ENCODE measurements at regions not wholly inside any gene's neighbourhood (a gene's known extent, or its start where the extent isn't known, plus 50 kb on each side); places are given as distances from the start of the nearest gene placed in this dataset.

- H3K27me3 ChIP-seq = no peaks in the 10 kb centered on the region
- DNase-seq = peak in 1 of 2 donors; percentile 35
- ATAC-seq (ENCODE audit: low FRiP score in 2 of 2) = peak; percentile 6 to 21
- H3K4me1 ChIP-seq = peaks cover 0 to 21% (median 20%) of the 10 kb centered on the region in 4 donors
- TF ChIP-seq CTCF (IDR thresholded peaks at IDR 0.05) = no peak
- TF ChIP-seq EP300 (IDR thresholded peaks at IDR 0.05) = no peak
- no peak for TF ChIP-seq POLR2AphosphoS5 (IDR thresholded peaks at IDR 0.05)
- TF ChIP-seq POLR2A (IDR thresholded peaks at IDR 0.05) = no peak
- peak overlapping the region; percentile 19 to 80 (median 68) for H3K27ac ChIP-seq
- no peaks in the 10 kb centered on the region for H3K36me3 ChIP-seq
- 45 to 67% methylated on average over 2 of the region's 2 CpGs for WGBS, 2 donors
- H3K9me3 ChIP-seq = no peaks in the 10 kb centered on the region
- H3K4me3 ChIP-seq = no peak overlapping the region
Observed at GRCh38 chr1:116312681-116313069, 60.4 kb upstream of the ATP1A1 start.

- no peak overlapping the region for H3K27ac ChIP-seq
- H3K4me1 ChIP-seq = peaks cover 0 to 21% (median 20%) of the 10 kb centered on the region in 4 donors
Observed at GRCh38 chr1:116313776-116314175, 59.3 kb upstream of the ATP1A1 start.

GRCh38 chr1:116314305-116314919 is 58.6 kb upstream of the ATP1A1 start:
- no peaks in the 10 kb centered on the region for H3K9me3 ChIP-seq
- no peak overlapping the region for H3K4me3 ChIP-seq
- DNase-seq = peak in 1 of 2 donors; percentile 44
- no peaks in the 10 kb centered on the region for H3K27me3 ChIP-seq
- 53 to 67% methylated on average over 5 of the region's 5 CpGs for WGBS, 2 donors
- ATAC-seq (ENCODE audit: low FRiP score in 2 of 2) = no peak
- H3K36me3 ChIP-seq = no peaks in the 10 kb centered on the region
- TF ChIP-seq POLR2A (IDR thresholded peaks at IDR 0.05) (no peak), POLR2AphosphoS5 (IDR thresholded peaks at IDR 0.05) (no peak), CTCF (IDR thresholded peaks at IDR 0.05) (no peak), EP300 (IDR thresholded peaks at IDR 0.05) (no peak)
- H3K4me1 ChIP-seq = peaks cover 0 to 21% (median 16%) of the 10 kb centered on the region in 4 donors
- H3K27ac ChIP-seq = peak overlapping the region in 1 of 4 donors; percentile 2

More at GRCh38 chr1:116313776-116314175, 59.3 kb upstream of the ATP1A1 start:
- Histone ChIP-seq H3K27me3 (no peaks in the 10 kb centered on the region), H3K4me3 (no peak overlapping the region), H3K36me3 (no peaks in the 10 kb centered on the region), H3K9me3 (no peaks in the 10 kb centered on the region)
- no peak for DNase-seq
- no peak for ATAC-seq (ENCODE audit: low FRiP score in 2 of 2)
- WGBS, 2 donors = 95 to 96% methylated on average over 2 of the region's 2 CpGs
- no peak for TF ChIP-seq POLR2AphosphoS5 (IDR thresholded peaks at IDR 0.05)
- TF ChIP-seq EP300 (IDR thresholded peaks at IDR 0.05) = no peak
- no peak for TF ChIP-seq POLR2A (IDR thresholded peaks at IDR 0.05)
- TF ChIP-seq CTCF (IDR thresholded peaks at IDR 0.05) = no peak

GRCh38 chr1:116316373-116316772 is 56.7 kb upstream of the ATP1A1 start:
- ATAC-seq (ENCODE audit: low FRiP score in 2 of 2) = no peak
- 94 to 97% methylated on average over 2 of the region's 2 CpGs for WGBS, 2 donors
- H3K4me3 ChIP-seq = no peak overlapping the region
- peaks cover 0 to 17% (median 10%) of the 10 kb centered on the region in 4 donors for H3K4me1 ChIP-seq
- H3K27me3 ChIP-seq = no peaks in the 10 kb centered on the region
- TF ChIP-seq CTCF (IDR thresholded peaks at IDR 0.05) = no peak
- no peak for TF ChIP-seq EP300 (IDR thresholded peaks at IDR 0.05)
- TF ChIP-seq POLR2A (IDR thresholded peaks at IDR 0.05) = no peak
- no peak for TF ChIP-seq POLR2AphosphoS5 (IDR thresholded peaks at IDR 0.05)
- no peaks in the 10 kb centered on the region for H3K36me3 ChIP-seq
- no peak overlapping the region for H3K27ac ChIP-seq
- no peaks in the 10 kb centered on the region for H3K9me3 ChIP-seq
- no peak for DNase-seq

- H3K36me3 ChIP-seq = no peaks in the 10 kb centered on the region
- H3K27ac ChIP-seq = no peak overlapping the region
- H3K27me3 ChIP-seq = no peaks in the 10 kb centered on the region
- DNase-seq (no peak), ATAC-seq (ENCODE audit: low FRiP score in 2 of 2) (no peak)
- 62 to 71% methylated on average over 6 to 9 of the region's 9 CpGs for WGBS, 2 donors
- TF ChIP-seq CTCF (IDR thresholded peaks at IDR 0.05) (no peak), POLR2AphosphoS5 (IDR thresholded peaks at IDR 0.05) (no peak), EP300 (IDR thresholded peaks at IDR 0.05) (no peak), POLR2A (IDR thresholded peaks at IDR 0.05) (no peak)
- no peaks in the 10 kb centered on the region for H3K9me3 ChIP-seq
- H3K4me3 ChIP-seq = no peak overlapping the region
- H3K4me1 ChIP-seq = peaks cover 0 to 7% (median 0%) of the 10 kb centered on the region in 4 donors
Observed at GRCh38 chr1:116318897-116319296, 54.1 kb upstream of the ATP1A1 start.
